ENCODE measurements at regions not wholly inside any gene's neighbourhood (a gene's known extent, or its start where the extent isn't known, plus 50 kb on each side); places are given as distances from the start of the nearest gene placed in this dataset.

DNA sequence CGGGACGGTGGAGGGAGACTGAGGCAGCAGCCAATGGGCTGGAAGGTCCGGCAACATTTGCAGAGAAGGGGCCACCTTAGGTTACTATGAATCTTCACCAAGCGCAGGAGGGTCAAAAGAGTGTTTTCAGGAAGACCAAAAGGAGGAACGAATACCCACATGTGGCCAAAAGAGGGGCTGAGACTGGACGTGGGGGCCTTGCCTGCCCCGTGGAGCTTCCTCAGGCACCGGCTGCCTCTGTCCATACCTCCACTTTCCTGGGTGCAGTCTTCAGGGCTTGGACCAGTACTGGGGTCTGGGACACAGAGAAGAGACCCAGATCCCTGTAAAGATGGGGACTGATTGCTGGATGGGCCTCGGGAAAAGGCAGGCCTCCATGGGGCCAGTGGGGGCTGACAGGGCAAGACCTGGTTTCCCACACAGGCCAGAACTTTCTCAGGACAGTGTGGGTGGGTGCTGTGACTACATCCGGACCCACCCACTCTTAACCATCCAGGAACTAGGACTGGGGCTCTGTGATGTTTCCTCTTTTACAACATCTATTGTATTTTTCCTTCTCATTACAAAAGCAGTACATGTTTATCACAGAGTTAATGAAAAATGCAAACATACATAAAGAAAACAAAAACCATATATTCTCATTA, 294.7 kb downstream of the ZSWIM6 start:
- TF ChIP-seq CSDC2 (CRISPR knock-in tag; IDR thresholded peaks at IDR 0.05) (no peak), TCF4 (CRISPR knock-in tag; IDR thresholded peaks at IDR 0.05; ENCODE audit: borderline replicate concordance) (no peak), ZNF8 (CRISPR knock-in tag; IDR thresholded peaks at IDR 0.05) (no peak), GLIS3 (CRISPR knock-in tag; IDR thresholded peaks at IDR 0.05) (no peak)
- TF ChIP-seq, protein P1, sequence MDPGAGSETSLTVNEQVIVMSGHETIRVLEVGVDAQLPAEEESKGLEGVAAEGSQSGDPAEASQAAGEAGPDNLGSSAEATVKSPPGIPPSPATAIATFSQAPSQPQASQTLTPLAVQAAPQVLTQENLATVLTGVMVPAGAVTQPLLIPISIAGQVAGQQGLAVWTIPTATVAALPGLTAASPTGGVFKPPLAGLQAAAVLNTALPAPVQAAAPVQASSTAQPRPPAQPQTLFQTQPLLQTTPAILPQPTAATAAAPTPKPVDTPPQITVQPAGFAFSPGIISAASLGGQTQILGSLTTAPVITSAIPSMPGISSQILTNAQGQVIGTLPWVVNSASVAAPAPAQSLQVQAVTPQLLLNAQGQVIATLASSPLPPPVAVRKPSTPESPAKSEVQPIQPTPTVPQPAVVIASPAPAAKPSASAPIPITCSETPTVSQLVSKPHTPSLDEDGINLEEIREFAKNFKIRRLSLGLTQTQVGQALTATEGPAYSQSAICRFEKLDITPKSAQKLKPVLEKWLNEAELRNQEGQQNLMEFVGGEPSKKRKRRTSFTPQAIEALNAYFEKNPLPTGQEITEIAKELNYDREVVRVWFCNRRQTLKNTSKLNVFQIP (CRISPR knock-in tag; IDR thresholded peaks at IDR 0.05; ENCODE audit: borderline replicate concordance, low read depth) = no peak
- TF ChIP-seq, protein P2, sequence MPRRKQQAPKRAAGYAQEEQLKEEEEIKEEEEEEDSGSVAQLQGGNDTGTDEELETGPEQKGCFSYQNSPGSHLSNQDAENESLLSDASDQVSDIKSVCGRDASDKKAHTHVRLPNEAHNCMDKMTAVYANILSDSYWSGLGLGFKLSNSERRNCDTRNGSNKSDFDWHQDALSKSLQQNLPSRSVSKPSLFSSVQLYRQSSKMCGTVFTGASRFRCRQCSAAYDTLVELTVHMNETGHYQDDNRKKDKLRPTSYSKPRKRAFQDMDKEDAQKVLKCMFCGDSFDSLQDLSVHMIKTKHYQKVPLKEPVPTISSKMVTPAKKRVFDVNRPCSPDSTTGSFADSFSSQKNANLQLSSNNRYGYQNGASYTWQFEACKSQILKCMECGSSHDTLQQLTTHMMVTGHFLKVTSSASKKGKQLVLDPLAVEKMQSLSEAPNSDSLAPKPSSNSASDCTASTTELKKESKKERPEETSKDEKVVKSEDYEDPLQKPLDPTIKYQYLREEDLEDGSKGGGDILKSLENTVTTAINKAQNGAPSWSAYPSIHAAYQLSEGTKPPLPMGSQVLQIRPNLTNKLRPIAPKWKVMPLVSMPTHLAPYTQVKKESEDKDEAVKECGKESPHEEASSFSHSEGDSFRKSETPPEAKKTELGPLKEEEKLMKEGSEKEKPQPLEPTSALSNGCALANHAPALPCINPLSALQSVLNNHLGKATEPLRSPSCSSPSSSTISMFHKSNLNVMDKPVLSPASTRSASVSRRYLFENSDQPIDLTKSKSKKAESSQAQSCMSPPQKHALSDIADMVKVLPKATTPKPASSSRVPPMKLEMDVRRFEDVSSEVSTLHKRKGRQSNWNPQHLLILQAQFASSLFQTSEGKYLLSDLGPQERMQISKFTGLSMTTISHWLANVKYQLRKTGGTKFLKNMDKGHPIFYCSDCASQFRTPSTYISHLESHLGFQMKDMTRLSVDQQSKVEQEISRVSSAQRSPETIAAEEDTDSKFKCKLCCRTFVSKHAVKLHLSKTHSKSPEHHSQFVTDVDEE (CRISPR knock-in tag; IDR thresholded peaks at IDR 0.05) = no peak
- TF ChIP-seq, protein P3, sequence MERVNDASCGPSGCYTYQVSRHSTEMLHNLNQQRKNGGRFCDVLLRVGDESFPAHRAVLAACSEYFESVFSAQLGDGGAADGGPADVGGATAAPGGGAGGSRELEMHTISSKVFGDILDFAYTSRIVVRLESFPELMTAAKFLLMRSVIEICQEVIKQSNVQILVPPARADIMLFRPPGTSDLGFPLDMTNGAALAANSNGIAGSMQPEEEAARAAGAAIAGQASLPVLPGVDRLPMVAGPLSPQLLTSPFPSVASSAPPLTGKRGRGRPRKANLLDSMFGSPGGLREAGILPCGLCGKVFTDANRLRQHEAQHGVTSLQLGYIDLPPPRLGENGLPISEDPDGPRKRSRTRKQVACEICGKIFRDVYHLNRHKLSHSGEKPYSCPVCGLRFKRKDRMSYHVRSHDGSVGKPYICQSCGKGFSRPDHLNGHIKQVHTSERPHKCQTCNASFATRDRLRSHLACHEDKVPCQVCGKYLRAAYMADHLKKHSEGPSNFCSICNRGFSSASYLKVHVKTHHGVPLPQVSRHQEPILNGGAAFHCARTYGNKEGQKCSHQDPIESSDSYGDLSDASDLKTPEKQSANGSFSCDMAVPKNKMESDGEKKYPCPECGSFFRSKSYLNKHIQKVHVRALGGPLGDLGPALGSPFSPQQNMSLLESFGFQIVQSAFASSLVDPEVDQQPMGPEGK (CRISPR knock-in tag; IDR thresholded peaks at IDR 0.05; ENCODE audit: borderline replicate concordance) = no peak
- no peak for ATAC-seq

- TF ChIP-seq RARB (CRISPR knock-in tag; IDR thresholded peaks at IDR 0.05) (no peak), ZNF565 (CRISPR knock-in tag; conservative IDR thresholded peaks at IDR 0.05; ENCODE audit: low read depth) (no peak), GLIS3 (CRISPR knock-in tag; IDR thresholded peaks at IDR 0.05) (no peak), PPARA (CRISPR knock-in tag; IDR thresholded peaks at IDR 0.05; ENCODE audit: borderline replicate concordance) (no peak), BACH2 (CRISPR knock-in tag; IDR thresholded peaks at IDR 0.05; ENCODE audit: borderline replicate concordance) (no peak), OSR1 (CRISPR knock-in tag; IDR thresholded peaks at IDR 0.05) (no peak), CREB5 (CRISPR knock-in tag; IDR thresholded peaks at IDR 0.05; ENCODE audit: low read depth) (no peak), CSDC2 (CRISPR knock-in tag; IDR thresholded peaks at IDR 0.05) (no peak), ISL1 (CRISPR knock-in tag; IDR thresholded peaks at IDR 0.05) (no peak), ZFP30 (CRISPR knock-in tag; IDR thresholded peaks at IDR 0.05) (no peak), SNAI2 (CRISPR knock-in tag; IDR thresholded peaks at IDR 0.05) (no peak), TOX (CRISPR knock-in tag; IDR thresholded peaks at IDR 0.05; ENCODE audit: borderline replicate concordance) (no peak), ESRRG (CRISPR knock-in tag; IDR thresholded peaks at IDR 0.05) (no peak), ZFP3 (CRISPR knock-in tag; IDR thresholded peaks at IDR 0.05) (no peak)
- TF ChIP-seq, protein P2 (CRISPR knock-in tag; IDR thresholded peaks at IDR 0.05) = no peak
- TF ChIP-seq, protein P4, sequence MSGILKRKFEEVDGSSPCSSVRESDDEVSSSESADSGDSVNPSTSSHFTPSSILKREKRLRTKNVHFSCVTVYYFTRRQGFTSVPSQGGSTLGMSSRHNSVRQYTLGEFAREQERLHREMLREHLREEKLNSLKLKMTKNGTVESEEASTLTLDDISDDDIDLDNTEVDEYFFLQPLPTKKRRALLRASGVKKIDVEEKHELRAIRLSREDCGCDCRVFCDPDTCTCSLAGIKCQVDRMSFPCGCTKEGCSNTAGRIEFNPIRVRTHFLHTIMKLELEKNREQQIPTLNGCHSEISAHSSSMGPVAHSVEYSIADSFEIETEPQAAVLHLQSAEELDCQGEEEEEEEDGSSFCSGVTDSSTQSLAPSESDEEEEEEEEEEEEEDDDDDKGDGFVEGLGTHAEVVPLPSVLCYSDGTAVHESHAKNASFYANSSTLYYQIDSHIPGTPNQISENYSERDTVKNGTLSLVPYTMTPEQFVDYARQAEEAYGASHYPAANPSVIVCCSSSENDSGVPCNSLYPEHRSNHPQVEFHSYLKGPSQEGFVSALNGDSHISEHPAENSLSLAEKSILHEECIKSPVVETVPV (CRISPR knock-in tag; IDR thresholded peaks at IDR 0.05) = no peak
- TF ChIP-seq, protein P3 (CRISPR knock-in tag; IDR thresholded peaks at IDR 0.05; ENCODE audit: borderline replicate concordance) = no peak
- no peak for ATAC-seq
Measured at GRCh38 chr5:61627531-61627930, 295.5 kb downstream of the ZSWIM6 start.
